HG03196 (cell line): ENCODE measurements at regions not wholly inside any gene's neighbourhood (a gene's known extent, or its start where the extent isn't known, plus 50 kb on each side); places are given as distances from the start of the nearest gene placed in this dataset.

ENCODE experiments used
- ATAC-seq: cut with Tn5 transposase; IDR thresholded peaks from one replicate; pipeline ENCODE4 v1.9.1; 2021; ENCODE audit not compliant: unreplicated experiment

- ATAC-seq, result no peak
These were observed 52.8 kb downstream of the SOX2 start for GRCh38 chr3:181764544-181764943.

- ATAC-seq, result no peak
These were observed 58.6 kb downstream of the SOX2 start for GRCh38 chr3:181770296-181770695.

GRCh38 chr3:181771120-181771519 lies 59.4 kb downstream of the SOX2 start:
- ATAC-seq, result no peak

GRCh38 chr3:181772166-181772565 lies 60.4 kb downstream of the SOX2 start:
- no peak for ATAC-seq

GRCh38 chr3:181773921-181774320 lies 62.2 kb downstream of the SOX2 start:
- ATAC-seq, result no peak

- no peak for ATAC-seq
These were observed 70.7 kb downstream of the SOX2 start for GRCh38 chr3:181782306-181782954.

- no peak for ATAC-seq
These were observed 78.8 kb downstream of the SOX2 start for GRCh38 chr3:181790561-181790960.

- ATAC-seq, result no peak
These were observed 79.6 kb downstream of the SOX2 start for GRCh38 chr3:181791056-181791955.

- no peak for ATAC-seq
These were observed 81.3 kb downstream of the SOX2 start for GRCh38 chr3:181793006-181793405.

GRCh38 chr3:181794011-181794790 lies 82.5 kb downstream of the SOX2 start:
- ATAC-seq, result no peak

GRCh38 chr3:181796641-181797040 lies 84.9 kb downstream of the SOX2 start:
- ATAC-seq, result no peak

- no peak for ATAC-seq
These were observed 85.7 kb downstream of the SOX2 start for GRCh38 chr3:181797431-181797830.

- no peak for ATAC-seq
These were observed 94.0 kb downstream of the SOX2 start for GRCh38 chr3:181805703-181806102.

- no peak for ATAC-seq
These were observed 96.3 kb downstream of the SOX2 start for GRCh38 chr3:181808053-181808452.

- no peak for ATAC-seq
These were observed 112.0 kb downstream of the SOX2 start for GRCh38 chr3:181823716-181824115.

GRCh38 chr3:181824961-181825360 lies 113.2 kb downstream of the SOX2 start:
- ATAC-seq, result no peak

GRCh38 chr3:181839039-181839915 lies 127.6 kb downstream of the SOX2 start:
- no peak for ATAC-seq

- no peak for ATAC-seq
These were observed 128.2 kb downstream of the SOX2 start for GRCh38 chr3:181839916-181840297.

GRCh38 chr3:181844211-181844610 lies 132.5 kb downstream of the SOX2 start:
- ATAC-seq, result no peak

GRCh38 chr3:181847276-181847675 lies 135.6 kb downstream of the SOX2 start:
- no peak for ATAC-seq

GRCh38 chr3:181851063-181851462 lies 139.3 kb downstream of the SOX2 start:
- ATAC-seq, result no peak
